ENCODE measurements at regions not wholly inside any gene's neighbourhood (a gene's known extent, or its start where the extent isn't known, plus 50 kb on each side); places are given as distances from the start of the nearest gene placed in this dataset.

DNA sequence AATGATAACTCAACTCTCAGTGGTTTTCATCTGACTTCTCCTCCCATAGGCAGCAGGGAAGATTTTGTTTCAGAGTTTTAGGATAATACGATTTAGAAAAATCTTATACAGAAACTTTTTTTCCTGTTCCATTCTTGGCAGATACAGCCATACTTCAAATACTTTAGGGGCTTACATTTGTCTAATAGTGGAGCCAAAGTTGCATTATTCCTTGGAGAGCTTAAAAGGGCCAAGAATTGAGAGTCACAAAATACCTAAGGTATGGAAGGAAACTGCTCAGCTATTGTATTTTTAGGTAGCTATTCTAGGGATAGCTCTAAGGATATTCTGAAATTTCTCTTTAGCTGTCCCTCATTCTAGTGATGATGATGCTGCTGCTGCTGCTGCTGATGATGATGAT, 132.9 kb upstream of the PTCHD1 start:
- no peak overlapping the region for H3K27ac ChIP-seq (ENCODE audit: low read depth, low read length)
- H3K4me1 ChIP-seq (ENCODE audit: control insufficient read depth in 1 of 2, insufficient read depth in 2 of 2, low read length in 2 of 2) = no peaks in the 10 kb centered on the region
- H2AFZ ChIP-seq (ENCODE audit: low read depth, low read length, poor library complexity, severe bottlenecking) = no peak overlapping the region
- H4K20me1 ChIP-seq (ENCODE audit: insufficient read depth) = no peaks in the 10 kb centered on the region
- intact Hi-C loops (cut with micrococcal nuclease) = no loop called here
- no peaks in the 10 kb centered on the region for H3K27me3 ChIP-seq (ENCODE audit: insufficient read depth, low read length)
- DNase-seq (ENCODE audit: low read depth, low spot score) (no peak), ATAC-seq (no peak)
- CTCF ChIA-PET = no interaction called here
- H3K9me2 ChIP-seq (ENCODE audit: insufficient read depth) = no peaks in the 10 kb centered on the region
- H3K36me3 ChIP-seq (ENCODE audit: control insufficient read depth in 1 of 2, insufficient read depth in 2 of 2, low read length in 2 of 2) = no peaks in the 10 kb centered on the region
- H3K4me2 ChIP-seq (ENCODE audit: low read length) = no peak overlapping the region
- RAD21 ChIA-PET (ENCODE audit: low non-redundant PET in 1 of 2, low total read pairs in 2 of 2, uncharacterized antibody in 2 of 2, unreplicated experiment in 2 of 2) = no interaction called here
- no peak overlapping the region for H3K9ac ChIP-seq (ENCODE audit: low read length)
- no peaks in the 10 kb centered on the region for H3K9me3 ChIP-seq (ENCODE audit: control insufficient read depth in 1 of 2, insufficient read depth in 1 of 2, low read depth in 1 of 2, low read length in 2 of 2)
- H3K4me3 ChIP-seq (replicated peaks in 1 of 2; ENCODE audit: low read depth in 1 of 2, low read length in 2 of 2) = no peak overlapping the region
- BruUV-seq (replicated peaks) = no TSS peak
- POLR2A ChIA-PET = no interaction called here
- no peaks in the 10 kb centered on the region for H3K79me2 ChIP-seq (ENCODE audit: insufficient read depth, low read length)
- TF ChIP-seq CBX3 (IDR thresholded peaks at IDR 0.05; ENCODE audit: low read depth) (no peak), EZH2 (IDR thresholded peaks at IDR 0.05) (no peak), RAD21 (IDR thresholded peaks at IDR 0.05; ENCODE audit: low read depth) (no peak), JUND (IDR thresholded peaks at IDR 0.05) (no peak), POLR2AphosphoS5 (IDR thresholded peaks at IDR 0.05; ENCODE audit: low read depth, low read length) (no peak), EGR1 (IDR thresholded peaks at IDR 0.05; ENCODE audit: low read depth) (no peak), TCF7L2 (IDR thresholded peaks at IDR 0.05; ENCODE audit: borderline replicate concordance, extremely low read depth, insufficient read depth, insufficient read length) (no peak), FOSL1 (IDR thresholded peaks at IDR 0.05; ENCODE audit: low read depth) (no peak), ZNF274 (IDR thresholded peaks at IDR 0.05; ENCODE audit: low read depth, low read length) (no peak), EZH2phosphoT487 (IDR thresholded peaks at IDR 0.05; ENCODE audit: borderline replicate concordance) (no peak), ELF1 (IDR thresholded peaks at IDR 0.05; ENCODE audit: borderline replicate concordance, low read depth) (no peak), CEBPB (IDR thresholded peaks at IDR 0.05; ENCODE audit: low read depth) (no peak), ZFX (IDR thresholded peaks at IDR 0.05) (no peak), SIN3A (IDR thresholded peaks at IDR 0.05; ENCODE audit: low read depth) (no peak), POLR2A (IDR thresholded peaks at IDR 0.05; ENCODE audit: borderline replicate concordance, extremely low read depth, insufficient read depth, insufficient read length) (no peak)
- TF ChIP-seq, protein P1, sequence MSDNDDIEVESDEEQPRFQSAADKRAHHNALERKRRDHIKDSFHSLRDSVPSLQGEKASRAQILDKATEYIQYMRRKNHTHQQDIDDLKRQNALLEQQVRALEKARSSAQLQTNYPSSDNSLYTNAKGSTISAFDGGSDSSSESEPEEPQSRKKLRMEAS (IDR thresholded peaks at IDR 0.05) = no peak
- TF ChIP-seq, protein P2, sequence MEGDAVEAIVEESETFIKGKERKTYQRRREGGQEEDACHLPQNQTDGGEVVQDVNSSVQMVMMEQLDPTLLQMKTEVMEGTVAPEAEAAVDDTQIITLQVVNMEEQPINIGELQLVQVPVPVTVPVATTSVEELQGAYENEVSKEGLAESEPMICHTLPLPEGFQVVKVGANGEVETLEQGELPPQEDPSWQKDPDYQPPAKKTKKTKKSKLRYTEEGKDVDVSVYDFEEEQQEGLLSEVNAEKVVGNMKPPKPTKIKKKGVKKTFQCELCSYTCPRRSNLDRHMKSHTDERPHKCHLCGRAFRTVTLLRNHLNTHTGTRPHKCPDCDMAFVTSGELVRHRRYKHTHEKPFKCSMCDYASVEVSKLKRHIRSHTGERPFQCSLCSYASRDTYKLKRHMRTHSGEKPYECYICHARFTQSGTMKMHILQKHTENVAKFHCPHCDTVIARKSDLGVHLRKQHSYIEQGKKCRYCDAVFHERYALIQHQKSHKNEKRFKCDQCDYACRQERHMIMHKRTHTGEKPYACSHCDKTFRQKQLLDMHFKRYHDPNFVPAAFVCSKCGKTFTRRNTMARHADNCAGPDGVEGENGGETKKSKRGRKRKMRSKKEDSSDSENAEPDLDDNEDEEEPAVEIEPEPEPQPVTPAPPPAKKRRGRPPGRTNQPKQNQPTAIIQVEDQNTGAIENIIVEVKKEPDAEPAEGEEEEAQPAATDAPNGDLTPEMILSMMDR (IDR thresholded peaks at IDR 0.05 in 2 of 3, conservative IDR thresholded peaks at IDR 0.05 in 1 of 3; ENCODE audit: borderline replicate concordance in 1 of 3, insufficient read depth in 1 of 3, low read depth in 2 of 3, low read length in 2 of 3) = no peak
- TF ChIP-seq, protein P3, sequence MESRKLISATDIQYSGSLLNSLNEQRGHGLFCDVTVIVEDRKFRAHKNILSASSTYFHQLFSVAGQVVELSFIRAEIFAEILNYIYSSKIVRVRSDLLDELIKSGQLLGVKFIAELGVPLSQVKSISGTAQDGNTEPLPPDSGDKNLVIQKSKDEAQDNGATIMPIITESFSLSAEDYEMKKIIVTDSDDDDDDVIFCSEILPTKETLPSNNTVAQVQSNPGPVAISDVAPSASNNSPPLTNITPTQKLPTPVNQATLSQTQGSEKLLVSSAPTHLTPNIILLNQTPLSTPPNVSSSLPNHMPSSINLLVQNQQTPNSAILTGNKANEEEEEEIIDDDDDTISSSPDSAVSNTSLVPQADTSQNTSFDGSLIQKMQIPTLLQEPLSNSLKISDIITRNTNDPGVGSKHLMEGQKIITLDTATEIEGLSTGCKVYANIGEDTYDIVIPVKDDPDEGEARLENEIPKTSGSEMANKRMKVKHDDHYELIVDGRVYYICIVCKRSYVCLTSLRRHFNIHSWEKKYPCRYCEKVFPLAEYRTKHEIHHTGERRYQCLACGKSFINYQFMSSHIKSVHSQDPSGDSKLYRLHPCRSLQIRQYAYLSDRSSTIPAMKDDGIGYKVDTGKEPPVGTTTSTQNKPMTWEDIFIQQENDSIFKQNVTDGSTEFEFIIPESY (IDR thresholded peaks at IDR 0.05; ENCODE audit: extremely low read depth, insufficient replicate concordance, low read length) = no peak
- TF ChIP-seq, protein P4, sequence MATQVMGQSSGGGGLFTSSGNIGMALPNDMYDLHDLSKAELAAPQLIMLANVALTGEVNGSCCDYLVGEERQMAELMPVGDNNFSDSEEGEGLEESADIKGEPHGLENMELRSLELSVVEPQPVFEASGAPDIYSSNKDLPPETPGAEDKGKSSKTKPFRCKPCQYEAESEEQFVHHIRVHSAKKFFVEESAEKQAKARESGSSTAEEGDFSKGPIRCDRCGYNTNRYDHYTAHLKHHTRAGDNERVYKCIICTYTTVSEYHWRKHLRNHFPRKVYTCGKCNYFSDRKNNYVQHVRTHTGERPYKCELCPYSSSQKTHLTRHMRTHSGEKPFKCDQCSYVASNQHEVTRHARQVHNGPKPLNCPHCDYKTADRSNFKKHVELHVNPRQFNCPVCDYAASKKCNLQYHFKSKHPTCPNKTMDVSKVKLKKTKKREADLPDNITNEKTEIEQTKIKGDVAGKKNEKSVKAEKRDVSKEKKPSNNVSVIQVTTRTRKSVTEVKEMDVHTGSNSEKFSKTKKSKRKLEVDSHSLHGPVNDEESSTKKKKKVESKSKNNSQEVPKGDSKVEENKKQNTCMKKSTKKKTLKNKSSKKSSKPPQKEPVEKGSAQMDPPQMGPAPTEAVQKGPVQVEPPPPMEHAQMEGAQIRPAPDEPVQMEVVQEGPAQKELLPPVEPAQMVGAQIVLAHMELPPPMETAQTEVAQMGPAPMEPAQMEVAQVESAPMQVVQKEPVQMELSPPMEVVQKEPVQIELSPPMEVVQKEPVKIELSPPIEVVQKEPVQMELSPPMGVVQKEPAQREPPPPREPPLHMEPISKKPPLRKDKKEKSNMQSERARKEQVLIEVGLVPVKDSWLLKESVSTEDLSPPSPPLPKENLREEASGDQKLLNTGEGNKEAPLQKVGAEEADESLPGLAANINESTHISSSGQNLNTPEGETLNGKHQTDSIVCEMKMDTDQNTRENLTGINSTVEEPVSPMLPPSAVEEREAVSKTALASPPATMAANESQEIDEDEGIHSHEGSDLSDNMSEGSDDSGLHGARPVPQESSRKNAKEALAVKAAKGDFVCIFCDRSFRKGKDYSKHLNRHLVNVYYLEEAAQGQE (IDR thresholded peaks at IDR 0.05; ENCODE audit: low read depth) = no peak
- TF ChIP-seq, protein P5, sequence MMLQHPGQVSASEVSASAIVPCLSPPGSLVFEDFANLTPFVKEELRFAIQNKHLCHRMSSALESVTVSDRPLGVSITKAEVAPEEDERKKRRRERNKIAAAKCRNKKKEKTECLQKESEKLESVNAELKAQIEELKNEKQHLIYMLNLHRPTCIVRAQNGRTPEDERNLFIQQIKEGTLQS (IDR thresholded peaks at IDR 0.05) = no peak
